Fibroblast of lung (primary cell): ENCODE measurements at regions not wholly inside any gene's neighbourhood (a gene's known extent, or its start where the extent isn't known, plus 50 kb on each side); places are given as distances from the start of the nearest gene placed in this dataset.

Source experiments
- DNase-seq, 2 donors: peaks; one replicate each; pipeline versions ENCODE4 v3.0.0 to v3.0.0-alpha.2; 2010; ENCODE audit warnings: low read depth in 2 of 2
- H2AFZ ChIP-seq: 2 replicates; pipeline ENCODE4 v1.5.1; 2012; ENCODE audit warnings: low read length, control low read depth, inconsistent platforms
- H3K27ac ChIP-seq: 2 replicates; pipeline ENCODE4 v1.5.1; 2011; ENCODE audit warnings: low read length, control low read depth; ENCODE audit not compliant: insufficient read depth
- H3K27me3 ChIP-seq: 2 replicates; pipeline ENCODE4 v1.5.1; 2011; ENCODE audit warnings: mild to moderate bottlenecking, low read length; ENCODE audit not compliant: control insufficient read depth, insufficient read depth
- H3K36me3 ChIP-seq: 2 replicates; pipeline ENCODE4 v1.5.1; 2011; ENCODE audit warnings: low read length; ENCODE audit not compliant: control insufficient read depth, insufficient read depth
- H3K4me1 ChIP-seq: 2 replicates; pipeline ENCODE4 v1.5.1; 2011; ENCODE audit warnings: low read length; ENCODE audit not compliant: control insufficient read depth, insufficient read depth; ENCODE audit errors: extremely low read depth
- H3K4me2 ChIP-seq: 2 replicates; pipeline ENCODE4 v1.5.1; 2011; ENCODE audit warnings: low read length, control low read depth; ENCODE audit not compliant: insufficient read depth; ENCODE audit errors: extremely low read depth
- H3K4me3 ChIP-seq, 4 experiments: fragments of 200-600 bp in 1 of 4; sonication (generic) in 1 of 4; replicated peaks in 1 of 4; 2 replicates each; pipeline ENCODE4 v1.5.1; 2011 to 2016; ENCODE audit warnings: low read length in 4 of 4, low read depth in 3 of 4, mild to moderate bottlenecking in 3 of 4, control low read depth in 2 of 4, inconsistent platforms in 1 of 4, mixed read lengths in 1 of 4; ENCODE audit not compliant: insufficient read depth in 1 of 4; ENCODE audit errors: control extremely low read depth in 1 of 4
- H3K79me2 ChIP-seq: 2 replicates; pipeline ENCODE4 v1.5.1; 2012; ENCODE audit warnings: mild to moderate bottlenecking, low read length, inconsistent platforms; ENCODE audit not compliant: control insufficient read depth, insufficient read depth
- H3K9ac ChIP-seq: 2 replicates; pipeline ENCODE4 v1.5.1; 2011; ENCODE audit warnings: mild to moderate bottlenecking, low read length, control low read depth; ENCODE audit not compliant: insufficient read depth
- H3K9me3 ChIP-seq: 2 replicates; pipeline ENCODE4 v1.5.1; 2012; ENCODE audit warnings: low read depth, low read length; ENCODE audit not compliant: control insufficient read depth, insufficient read depth
- H4K20me1 ChIP-seq: 2 replicates; pipeline ENCODE4 v1.5.1; 2011; ENCODE audit warnings: low read length; ENCODE audit not compliant: control insufficient read depth, insufficient read depth; ENCODE audit errors: extremely low read depth
- CTCF ChIP-seq, 2 donors: IDR thresholded peaks in 1 of 2; conservative IDR thresholded peaks in 1 of 2; 1 replicate in 1 of 2; 2 replicates in 1 of 2; pipeline ENCODE4 v1.5.1; 2011 to 2012; ENCODE audit warnings: low read length in 2 of 2, control low read depth in 1 of 2, inconsistent platforms in 1 of 2, low read depth in 1 of 2, mild to moderate bottlenecking in 1 of 2
- EZH2 ChIP-seq: IDR thresholded peaks from 2 replicates; pipeline ENCODE4 v1.5.1; 2012; ENCODE audit warnings: low read length, control low read depth, mild to moderate bottlenecking; ENCODE audit errors: missing control alignments

- Histone ChIP-seq H3K4me3 (no peak overlapping the region), H3K79me2 (no peaks in the 10 kb centered on the region), H3K4me2 (no peak overlapping the region), H3K9ac (no peak overlapping the region), H3K36me3 (no peaks in the 10 kb centered on the region), H3K27ac (no peak overlapping the region), H3K27me3 (no peaks in the 10 kb centered on the region), H3K9me3 (no peaks in the 10 kb centered on the region), H2AFZ (no peak overlapping the region), H4K20me1 (no peaks in the 10 kb centered on the region), H3K4me1 (no peaks in the 10 kb centered on the region)
- TF ChIP-seq EZH2 (no peak), CTCF (conservative IDR thresholded peaks at IDR 0.05 in 1 of 2, IDR thresholded peaks at IDR 0.05 in 1 of 2; ENCODE audit: low read depth in 1 of 2, low read length in 2 of 2) (no peak)
- no peak for DNase-seq
These were observed 182.2 kb upstream of the TNC start for GRCh38 chr9:115300116-115300515.

GRCh38 chr9:115300874-115301273 lies 182.9 kb upstream of the TNC start:
- no peaks in the 10 kb centered on the region for H4K20me1 ChIP-seq
- no peaks in the 10 kb centered on the region for H3K79me2 ChIP-seq
- H3K36me3 ChIP-seq = no peaks in the 10 kb centered on the region
- no peak overlapping the region for H3K9ac ChIP-seq
- no peaks in the 10 kb centered on the region for H3K9me3 ChIP-seq
- no peak for DNase-seq
- H2AFZ ChIP-seq = no peak overlapping the region
- H3K4me2 ChIP-seq = no peak overlapping the region
- no peaks in the 10 kb centered on the region for H3K4me1 ChIP-seq
- no peak overlapping the region for H3K4me3 ChIP-seq
- H3K27me3 ChIP-seq = no peaks in the 10 kb centered on the region
- TF ChIP-seq EZH2 (no peak), CTCF (conservative IDR thresholded peaks at IDR 0.05 in 1 of 2, IDR thresholded peaks at IDR 0.05 in 1 of 2; ENCODE audit: low read depth in 1 of 2, low read length in 2 of 2) (no peak)
- H3K27ac ChIP-seq = no peak overlapping the region

- Histone ChIP-seq H3K4me3 (no peak overlapping the region), H3K27ac (no peak overlapping the region), H3K27me3 (no peaks in the 10 kb centered on the region), H3K4me1 (no peaks in the 10 kb centered on the region), H2AFZ (no peak overlapping the region), H3K36me3 (no peaks in the 10 kb centered on the region), H3K9me3 (no peaks in the 10 kb centered on the region), H3K9ac (no peak overlapping the region), H3K79me2 (no peaks in the 10 kb centered on the region), H4K20me1 (no peaks in the 10 kb centered on the region), H3K4me2 (no peak overlapping the region)
- TF ChIP-seq CTCF (conservative IDR thresholded peaks at IDR 0.05 in 1 of 2, IDR thresholded peaks at IDR 0.05 in 1 of 2; ENCODE audit: low read depth in 1 of 2, low read length in 2 of 2) (no peak), EZH2 (no peak)
- no peak for DNase-seq
These were observed 183.6 kb upstream of the TNC start for GRCh38 chr9:115301581-115301980.
